GM18873 (cell line): ENCODE measurements at regions not wholly inside any gene's neighbourhood (a gene's known extent, or its start where the extent isn't known, plus 50 kb on each side); places are given as distances from the start of the nearest gene placed in this dataset.
"Not testable (repeated sequence)": the region's sequence is repeated elsewhere in the genome, so short reads cannot be mapped to it uniquely, and the experiment has no call there.

Experiments
- ATAC-seq: cut with Tn5 transposase; IDR thresholded peaks from one replicate; pipeline ENCODE4 v1.9.1; 2021; ENCODE audit warnings: mild to moderate bottlenecking, moderate library complexity, moderate number of reproducible peaks; ENCODE audit not compliant: unreplicated experiment, low FRiP score

- no peak for ATAC-seq
These were observed 65.2 kb upstream of the TINAGL1 start for GRCh38 chr1:31510853-31511789.

GRCh38 chr1:31511848-31512615, 64.3 kb upstream of the TINAGL1 start:
- no peak for ATAC-seq

DNA sequence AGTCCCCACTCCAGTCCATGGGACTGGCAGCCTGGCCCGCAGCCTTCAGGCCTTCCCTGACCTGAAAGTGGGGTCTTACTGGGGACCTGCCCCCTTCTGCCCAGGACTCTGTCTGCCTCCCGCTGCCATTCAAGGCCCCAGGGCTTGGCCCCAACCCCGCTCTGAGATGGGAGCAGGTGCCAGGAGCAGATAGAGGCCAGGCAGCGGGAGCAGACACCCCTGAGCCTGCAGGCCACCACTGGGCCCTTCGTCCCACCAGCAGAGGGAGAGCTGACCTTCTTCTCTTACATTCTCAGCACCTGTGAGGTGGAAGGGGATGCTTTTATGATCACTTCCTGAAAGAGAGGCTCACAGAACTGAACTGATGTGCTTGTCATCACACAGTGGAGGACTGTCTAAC, 62.2 kb upstream of the TINAGL1 start:
- no peak for ATAC-seq

GRCh38 chr1:31515056-31515775, 61.1 kb upstream of the TINAGL1 start:
- no peak for ATAC-seq

DNA sequence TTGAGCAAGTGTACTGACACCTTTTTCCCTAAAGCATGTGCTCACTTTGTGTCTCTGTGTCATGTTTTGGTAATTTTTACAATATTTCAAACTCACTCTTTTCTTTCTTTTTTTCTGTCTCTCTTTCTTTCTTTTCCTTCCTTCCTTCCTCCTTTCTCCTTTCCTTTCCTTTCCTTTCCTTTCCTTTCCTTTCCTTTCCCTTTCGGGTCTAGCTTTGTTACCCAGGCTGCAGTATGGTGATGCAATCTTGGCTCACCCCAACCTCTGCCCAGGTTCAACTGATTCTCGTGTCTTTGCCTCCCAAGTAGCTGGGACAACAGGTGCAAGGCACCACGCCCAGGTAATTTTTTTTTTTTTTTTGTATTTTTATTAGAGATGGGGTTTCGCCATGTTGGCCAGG, 60.4 kb upstream of the TINAGL1 start:
- ATAC-seq, result no peak

GRCh38 chr1:31517301-31517700, 59.0 kb upstream of the TINAGL1 start:
- ATAC-seq, result no peak

- ATAC-seq, result not testable (repeated sequence)
These were observed 58.3 kb upstream of the TINAGL1 start for GRCh38 chr1:31517986-31518385.

- ATAC-seq, result no peak
These were observed 54.4 kb upstream of the TINAGL1 start for GRCh38 chr1:31521761-31522555.

GRCh38 chr1:31522556-31522845, 53.8 kb upstream of the TINAGL1 start:
- no peak for ATAC-seq

DNA sequence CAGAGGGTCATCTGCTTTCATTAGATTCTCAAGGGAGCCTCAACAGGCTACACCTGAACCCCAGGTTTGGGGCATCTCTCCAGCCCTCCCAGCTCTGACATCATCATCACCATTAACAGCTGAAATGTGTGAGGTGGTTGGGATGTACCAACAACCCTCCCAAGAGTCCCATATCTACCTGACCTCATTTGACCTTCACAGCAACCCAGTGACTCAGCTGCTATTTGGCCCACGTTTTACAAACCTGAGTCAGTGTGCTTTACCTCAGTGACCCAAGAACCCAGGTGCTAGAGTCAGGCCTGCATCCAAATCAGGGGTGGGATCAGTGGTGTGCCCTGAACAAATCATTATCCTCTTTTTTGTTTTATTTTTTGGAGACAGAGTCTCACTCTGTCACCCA, 53.3 kb upstream of the TINAGL1 start:
- ATAC-seq, result no peak

- ATAC-seq, result no peak
These were observed 52.5 kb upstream of the TINAGL1 start for GRCh38 chr1:31523769-31524168.

DNA sequence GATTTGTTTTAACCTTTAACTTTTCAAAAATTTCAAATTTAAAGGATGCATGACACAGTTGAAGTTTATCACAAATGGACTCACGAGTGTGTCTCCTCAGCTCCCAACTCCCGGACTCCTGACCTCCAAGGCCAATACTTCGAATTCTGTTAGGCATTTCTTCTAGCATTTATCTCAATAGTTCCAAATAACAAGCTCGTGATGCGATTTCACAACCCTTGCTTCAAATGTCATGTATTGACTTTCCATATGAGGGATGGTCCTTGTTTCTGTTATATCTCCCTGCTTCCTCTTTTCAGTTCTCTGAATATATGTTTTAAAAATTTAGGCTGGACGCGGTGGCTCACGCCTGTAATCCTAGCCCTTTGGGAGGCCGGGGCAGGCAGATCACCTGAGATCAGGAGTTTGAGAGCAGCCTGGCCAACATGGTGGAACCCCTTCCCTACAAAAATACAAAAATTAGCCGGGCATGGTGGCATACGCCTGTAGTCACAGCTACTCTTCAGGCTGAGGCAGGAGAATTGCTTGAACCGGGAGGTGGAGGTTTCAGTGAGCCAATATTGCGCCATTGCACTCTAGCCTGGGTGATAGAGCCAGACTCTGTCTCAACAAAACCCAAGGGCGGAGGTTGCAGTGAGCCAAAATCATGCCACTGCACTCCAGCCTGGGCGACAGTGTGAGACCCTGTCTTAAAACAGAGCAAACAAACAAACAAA, 52.0 kb upstream of the TINAGL1 start:
- ATAC-seq, result no peak
